Peyer's patch (tissue), 4 donors: ENCODE measurements at regions not wholly inside any gene's neighbourhood (a gene's known extent, or its start where the extent isn't known, plus 50 kb on each side); places are given as distances from the start of the nearest gene placed in this dataset.

ENCODE experiments used
- DNase-seq, 3 donors: peaks; one replicate each; pipeline ENCODE4 v3.0.0-alpha.2; 2017 to 2019
- H3K27ac ChIP-seq, 4 donors: fragments of 200-600 bp; sonication (generic); one replicate each; pipeline ENCODE4 v1.5.1; 2016 to 2019
- H3K27me3 ChIP-seq, 2 donors: fragments of 200-600 bp; sonication (generic); one replicate each; pipeline ENCODE4 v1.5.1; 2019
- H3K36me3 ChIP-seq, 3 donors: fragments of 200-600 bp; sonication (generic); one replicate each; pipeline ENCODE4 v1.5.1; 2016 to 2019
- H3K4me1 ChIP-seq, 4 donors: fragments of 200-600 bp; sonication (generic); one replicate each; pipeline ENCODE4 v1.5.1; 2016 to 2019
- H3K4me3 ChIP-seq, 4 donors: fragments of 200-600 bp; sonication (generic); 1 replicate in 3 of 4; 2 replicates in 1 of 4; pipeline ENCODE4 v1.5.1; 2016 to 2019; ENCODE audit warnings: mild to moderate bottlenecking in 1 of 4
- H3K9me3 ChIP-seq, 4 donors: fragments of 200-600 bp; sonication (generic); one replicate each; pipeline ENCODE4 v1.5.1; 2016 to 2019; ENCODE audit warnings: mild to moderate bottlenecking in 1 of 4
- CTCF ChIP-seq, 6 experiments: fragments of 450-650 bp in 4 of 6; fragments of 200-600 bp in 2 of 6; sonication (generic) in 1 of 6; IDR thresholded peaks; one replicate each; pipeline ENCODE4 v1.5.1; 2017 to 2019; ENCODE audit warnings: antibody characterized with exemption in 6 of 6, mild to moderate bottlenecking in 3 of 6, moderate library complexity in 1 of 6
- POLR2A ChIP-seq, 2 donors: fragments of 450-650 bp; IDR thresholded peaks; one replicate each; pipeline ENCODE4 v1.5.1; 2017; ENCODE audit warnings: antibody characterized with exemption in 2 of 2, mild to moderate bottlenecking in 2 of 2, moderate library complexity in 2 of 2

- TF ChIP-seq CTCF (IDR thresholded peaks at IDR 0.05) (no peak), POLR2A (IDR thresholded peaks at IDR 0.05) (no peak)
- no peaks in the 10 kb centered on the region for H3K4me1 ChIP-seq
- no peaks in the 10 kb centered on the region for H3K27me3 ChIP-seq
- no peaks in the 10 kb centered on the region for H3K9me3 ChIP-seq
- no peak for DNase-seq
- H3K36me3 ChIP-seq = no peaks in the 10 kb centered on the region
- H3K27ac ChIP-seq = no peak overlapping the region
- no peak overlapping the region for H3K4me3 ChIP-seq
Measured at GRCh38 chr13:63546524-63546923, 2130.9 kb upstream of the PCDH20 start.

- no peak for TF ChIP-seq CTCF (IDR thresholded peaks at IDR 0.05)
- TF ChIP-seq POLR2A (IDR thresholded peaks at IDR 0.05) = no peak
- Histone ChIP-seq H3K4me3 (no peak overlapping the region), H3K27ac (no peak overlapping the region), H3K4me1 (no peaks in the 10 kb centered on the region), H3K36me3 (no peaks in the 10 kb centered on the region), H3K9me3 (no peaks in the 10 kb centered on the region), H3K27me3 (no peaks in the 10 kb centered on the region)
- DNase-seq = no peak
Measured at GRCh38 chr13:63542770-63543169, 2127.1 kb upstream of the PCDH20 start.

- DNase-seq = no peak
- TF ChIP-seq POLR2A (IDR thresholded peaks at IDR 0.05) (no peak), CTCF (IDR thresholded peaks at IDR 0.05) (no peak)
- no peaks in the 10 kb centered on the region for H3K27me3 ChIP-seq
- no peaks in the 10 kb centered on the region for H3K9me3 ChIP-seq
- no peak overlapping the region for H3K27ac ChIP-seq
- no peak overlapping the region for H3K4me3 ChIP-seq
- H3K4me1 ChIP-seq = no peaks in the 10 kb centered on the region
- no peaks in the 10 kb centered on the region for H3K36me3 ChIP-seq
Measured at GRCh38 chr13:63541336-63541735, 2125.7 kb upstream of the PCDH20 start.

- no peak for DNase-seq
- no peaks in the 10 kb centered on the region for H3K36me3 ChIP-seq
- no peak for TF ChIP-seq CTCF (IDR thresholded peaks at IDR 0.05)
- no peak for TF ChIP-seq POLR2A (IDR thresholded peaks at IDR 0.05)
- H3K27ac ChIP-seq = no peak overlapping the region
- H3K9me3 ChIP-seq = no peaks in the 10 kb centered on the region
- no peaks in the 10 kb centered on the region for H3K4me1 ChIP-seq
- no peaks in the 10 kb centered on the region for H3K27me3 ChIP-seq
- no peak overlapping the region for H3K4me3 ChIP-seq
Measured at GRCh38 chr13:63540061-63540460, 2124.4 kb upstream of the PCDH20 start.

GRCh38 chr13:63517371-63517770, 2101.7 kb upstream of the PCDH20 start:
- DNase-seq = no peak
- no peaks in the 10 kb centered on the region for H3K9me3 ChIP-seq

More at GRCh38 chr13:63517371-63517770, 2101.7 kb upstream of the PCDH20 start:
- no peak overlapping the region for H3K27ac ChIP-seq
- TF ChIP-seq CTCF (IDR thresholded peaks at IDR 0.05) (no peak), POLR2A (IDR thresholded peaks at IDR 0.05) (no peak)
- H3K4me3 ChIP-seq = no peak overlapping the region
- no peaks in the 10 kb centered on the region for H3K4me1 ChIP-seq
- H3K27me3 ChIP-seq = no peaks in the 10 kb centered on the region
- H3K36me3 ChIP-seq = no peaks in the 10 kb centered on the region
